ENCODE measurements at regions not wholly inside any gene's neighbourhood (a gene's known extent, or its start where the extent isn't known, plus 50 kb on each side); places are given as distances from the start of the nearest gene placed in this dataset.
"Not testable (repeated sequence)": the region's sequence is repeated elsewhere in the genome, so short reads cannot be mapped to it uniquely, and the experiment has no call there.

- no peak for DNase-seq (ENCODE audit: low read depth in 2 of 2)
Measured at GRCh38 chr21:15119486-15119885, 54.7 kb upstream of the NRIP1 start.

- DNase-seq (ENCODE audit: low read depth in 2 of 2) = no peak
Measured at GRCh38 chr21:15121097-15121654, 56.4 kb upstream of the NRIP1 start.

- no peak for DNase-seq (ENCODE audit: low read depth in 2 of 2)
Measured at GRCh38 chr21:15121655-15122120, 56.9 kb upstream of the NRIP1 start.

- no peak for DNase-seq (ENCODE audit: low read depth in 2 of 2)
Measured at GRCh38 chr21:15122241-15122640, 57.4 kb upstream of the NRIP1 start.

- no peak for DNase-seq (ENCODE audit: low read depth in 2 of 2)
Measured at GRCh38 chr21:15124731-15125130, 59.9 kb upstream of the NRIP1 start.

- no peak for DNase-seq (ENCODE audit: low read depth in 2 of 2)
Measured at GRCh38 chr21:15126948-15127347, 62.1 kb upstream of the NRIP1 start.

GRCh38 chr21:15127437-15127836, 62.6 kb upstream of the NRIP1 start:
- no peak for DNase-seq (ENCODE audit: low read depth in 2 of 2)

- no peak for DNase-seq (ENCODE audit: low read depth in 2 of 2)
Measured at GRCh38 chr21:15128267-15128666, 63.5 kb upstream of the NRIP1 start.

GRCh38 chr21:15128714-15129113, 63.9 kb upstream of the NRIP1 start:
- not testable (repeated sequence) for DNase-seq (ENCODE audit: low read depth in 2 of 2)

GRCh38 chr21:15130326-15130725, 65.5 kb upstream of the NRIP1 start:
- no peak for DNase-seq (ENCODE audit: low read depth in 2 of 2)

GRCh38 chr21:15130751-15131150, 66.0 kb upstream of the NRIP1 start:
- no peak for DNase-seq (ENCODE audit: low read depth in 2 of 2)

GRCh38 chr21:15132781-15133180, 68.0 kb upstream of the NRIP1 start:
- no peak for DNase-seq (ENCODE audit: low read depth in 2 of 2)

GRCh38 chr21:15134701-15135470, 70.1 kb upstream of the NRIP1 start:
- DNase-seq (ENCODE audit: low read depth in 2 of 2) = no peak

- no peak for DNase-seq (ENCODE audit: low read depth in 2 of 2)
Measured at GRCh38 chr21:15135867-15136629, 71.2 kb upstream of the NRIP1 start.

GRCh38 chr21:15138490-15138889, 73.7 kb upstream of the NRIP1 start:
- no peak for DNase-seq (ENCODE audit: low read depth in 2 of 2)

- no peak for DNase-seq (ENCODE audit: low read depth in 2 of 2)
Measured at GRCh38 chr21:15139898-15140297, 75.1 kb upstream of the NRIP1 start.

- no peak for DNase-seq (ENCODE audit: low read depth in 2 of 2)
Measured at GRCh38 chr21:15140321-15141019, 75.7 kb upstream of the NRIP1 start.

GRCh38 chr21:15141261-15141970, 76.6 kb upstream of the NRIP1 start:
- DNase-seq (ENCODE audit: low read depth in 2 of 2) = no peak

- no peak for DNase-seq (ENCODE audit: low read depth in 2 of 2)
Measured at GRCh38 chr21:15144026-15144425, 79.2 kb upstream of the NRIP1 start.

GRCh38 chr21:15148437-15148836, 83.6 kb upstream of the NRIP1 start:
- DNase-seq (ENCODE audit: low read depth in 2 of 2) = no peak

- DNase-seq (ENCODE audit: low read depth in 2 of 2) = no peak
Measured at GRCh38 chr21:15149600-15150224, 84.9 kb upstream of the NRIP1 start.
